Heart left ventricle (tissue), 16 donors: ENCODE measurements at regions not wholly inside any gene's neighbourhood (a gene's known extent, or its start where the extent isn't known, plus 50 kb on each side); places are given as distances from the start of the nearest gene placed in this dataset.

Source experiments
- ATAC-seq, 4 donors: fragments of 200-7000 bp; cut with Tn5 transposase; one replicate each; pipeline ENCODE4 v1.9.1; 2020 to 2022; ENCODE audit warnings: moderate library complexity in 4 of 4, mild to moderate bottlenecking in 3 of 4, moderate number of reproducible peaks in 1 of 4
- DNase-seq, 5 donors: peaks; one replicate each; pipeline ENCODE4 v3.0.0-alpha.2; 2020
- H3K27ac ChIP-seq, 12 donors: fragments of 200-600 bp; sonication (generic) in 4 of 12; one replicate each; pipeline versions ENCODE4 v1.5.0 to v1.8.0; 2016 to 2022; ENCODE audit warnings: mild to moderate bottlenecking in 2 of 12
- H3K27me3 ChIP-seq, 9 donors: fragments of 200-600 bp; sonication (generic) in 2 of 9; one replicate each; pipeline versions ENCODE4 v1.5.1 to v1.8.0; 2016 to 2022; ENCODE audit warnings: mild to moderate bottlenecking in 3 of 9
- H3K36me3 ChIP-seq, 9 donors: fragments of 200-600 bp; sonication (generic) in 2 of 9; one replicate each; pipeline versions ENCODE4 v1.5.0 to v1.8.0; 2018 to 2022; ENCODE audit warnings: mild to moderate bottlenecking in 2 of 9
- H3K4me1 ChIP-seq, 12 donors: fragments of 200-600 bp; sonication (generic) in 4 of 12; one replicate each; pipeline versions ENCODE4 v1.5.0 to v1.8.0; 2016 to 2022; ENCODE audit warnings: mild to moderate bottlenecking in 3 of 12
- H3K4me3 ChIP-seq, 12 donors: fragments of 200-600 bp; sonication (generic) in 4 of 12; one replicate each; pipeline versions ENCODE4 v1.5.0 to v1.8.0; 2017 to 2022; ENCODE audit warnings: mild to moderate bottlenecking in 9 of 12, moderate library complexity in 4 of 12
- H3K9me3 ChIP-seq, 12 donors: fragments of 200-600 bp; sonication (generic) in 4 of 12; one replicate each; pipeline versions ENCODE4 v1.5.0 to v1.8.0; 2016 to 2022; ENCODE audit warnings: mild to moderate bottlenecking in 1 of 12
- CTCF ChIP-seq, 12 donors: fragments of 200-600 bp; sonication (generic) in 4 of 12; IDR thresholded peaks; one replicate each; pipeline versions ENCODE4 v1.5.0 to v1.8.0; 2018 to 2022; ENCODE audit warnings: antibody characterized with exemption in 12 of 12, mild to moderate bottlenecking in 5 of 12
- POLR2A ChIP-seq, 2 donors: fragments of 450-650 bp; IDR thresholded peaks; one replicate each; pipeline ENCODE4 v1.6.1; 2017; ENCODE audit warnings: antibody characterized with exemption in 2 of 2, mild to moderate bottlenecking in 2 of 2, moderate library complexity in 2 of 2
- WGBS, 4 donors: extraction: QIAGEN DNeasy Blood & Tissue Kit in 2 of 4; methylation state at CpG; one replicate each; pipeline versions ENCODE4 v1.1.5 to v1.1.7; 2013 to 2018; 5-methylcytosine and 5-hydroxymethylcytosine counted together
- intact Hi-C, 10 donors: fragments of 100-400 bp; cut with DNase I; formaldehyde crosslinking; loops; one replicate each; pipeline versions ENCODE4 v1.11.1 to v1.14.2; 2022
- donor health status: ischemic (EF 13 %, LVEDD 7.1; RV severe dilation, severe dysfunction).
- donor health status: healthy with polysubstance abuse.
- donor health status: DM: no; HTN: yes; CAD: no.
- donor health status: DM: no; HTN: no; CAD: no.
- donor health status: ischemic (EF 25% LVEDD 6.9; RV normal size, moderate dysfunction).
- donor health status: ischemic (EF 25% LVEDD 5.7; RV mildly dilated, moderate dysfunction).
- donor health status: healthy.
- donor health status: DM: yes; HTN: yes; CAD: no.
- donor health status: ischemic (EF 35%, LVEDD 5.7; RV mildly dilated, moderate dysfunction).
- donor health status: nonischemic (EF 11% LVEDD 7.7; RV severe dilation, severe dysfunction).
- donor health status: DM: yes; HTN: yes; CAD: no.
- donor health status: PGD.
- donor health status: ischemic (EF 29% LVEDD 5.4; RV normal size, mild dysfunction).
- donor health status: nonischemic (EF 23%, LVEDD 6.1; RV moderate dilation, normal function).

- H3K36me3 ChIP-seq = no peaks in the 10 kb centered on the region
- no peak overlapping the region for H3K27ac ChIP-seq
- intact Hi-C loops = no loop called here
- DNase-seq (no peak), ATAC-seq (no peak)
- no peaks in the 10 kb centered on the region for H3K27me3 ChIP-seq
- H3K4me3 ChIP-seq = no peak overlapping the region
- peaks cover 0 to 3% (median 0%) of the 10 kb centered on the region in 12 donors for H3K9me3 ChIP-seq
- no peaks in the 10 kb centered on the region for H3K4me1 ChIP-seq
- TF ChIP-seq POLR2A (IDR thresholded peaks at IDR 0.05) (no peak), CTCF (IDR thresholded peaks at IDR 0.05) (no peak)
Observed at GRCh38 chr3:96007650-96008195, 806.7 kb upstream of the EPHA6 start.

GRCh38 chr3:96012939-96013338, 801.5 kb upstream of the EPHA6 start:
- intact Hi-C loops = no loop called here
- Histone ChIP-seq H3K9me3 (peaks cover 0 to 3% (median 0%) of the 10 kb centered on the region in 12 donors), H3K4me3 (no peak overlapping the region), H3K27ac (no peak overlapping the region), H3K4me1 (no peaks in the 10 kb centered on the region), H3K36me3 (no peaks in the 10 kb centered on the region), H3K27me3 (no peaks in the 10 kb centered on the region)
- WGBS, 4 donors = 65 to 71% (median 68%) methylated on average over 2 of the region's 2 CpGs
- no peak for DNase-seq
- no peak for TF ChIP-seq CTCF (IDR thresholded peaks at IDR 0.05)
- TF ChIP-seq POLR2A (IDR thresholded peaks at IDR 0.05) = no peak
- no peak for ATAC-seq

- Histone ChIP-seq H3K27me3 (no peaks in the 10 kb centered on the region), H3K27ac (no peak overlapping the region), H3K4me3 (no peak overlapping the region), H3K36me3 (no peaks in the 10 kb centered on the region), H3K9me3 (no peaks in the 10 kb centered on the region), H3K4me1 (no peaks in the 10 kb centered on the region)
- intact Hi-C loops = no loop called here
- ATAC-seq = no peak
- TF ChIP-seq CTCF (IDR thresholded peaks at IDR 0.05) (no peak), POLR2A (IDR thresholded peaks at IDR 0.05) (no peak)
- DNase-seq = no peak
- WGBS, 4 donors = 66 to 71% (median 69%) methylated on average over 3 of the region's 3 CpGs
Observed at GRCh38 chr3:96017556-96017955, 796.8 kb upstream of the EPHA6 start.

- intact Hi-C loops = no loop called here
- Histone ChIP-seq H3K4me3 (no peak overlapping the region), H3K9me3 (no peaks in the 10 kb centered on the region), H3K27me3 (no peaks in the 10 kb centered on the region), H3K36me3 (no peaks in the 10 kb centered on the region), H3K4me1 (no peaks in the 10 kb centered on the region), H3K27ac (no peak overlapping the region)
- DNase-seq (no peak), ATAC-seq (no peak)
- WGBS, 4 donors = 55 to 68% (median 60%) methylated on average over 2 of the region's 2 CpGs
- no peak for TF ChIP-seq CTCF (IDR thresholded peaks at IDR 0.05)
- no peak for TF ChIP-seq POLR2A (IDR thresholded peaks at IDR 0.05)
Observed at GRCh38 chr3:96022676-96023075, 791.7 kb upstream of the EPHA6 start.
